IMR-90 (cell line): ENCODE measurements at regions not wholly inside any gene's neighbourhood (a gene's known extent, or its start where the extent isn't known, plus 50 kb on each side); places are given as distances from the start of the nearest gene placed in this dataset.

Experiments
- ATAC-seq: fragments of 200-7000 bp; cut with Tn5 transposase; 2 replicates; pipeline ENCODE4 v1.9.1; 2020; ENCODE audit warnings: low read depth, mild to moderate bottlenecking, moderate library complexity
- BruUV-seq: library from RNA; stranded (reverse); fragments of 400-500 nt; replicated peaks from 2 replicates; lab custom pipeline; 2021; lab: Mats Ljungman, UMichigan
- CTCF ChIA-PET: fragments of 300-600 bp; formaldehyde crosslinking; extraction: SDS; loops from one replicate; lab custom pipeline; 2021; ENCODE audit warnings: antibody characterized with exemption; lab: Yijun Ruan, JAX
- POLR2A ChIA-PET: fragments of 300-600 bp; sonication (Branson Sonifier 250); formaldehyde crosslinking; loops from one replicate; lab custom pipeline; 2022; ENCODE audit warnings: antibody characterized with exemption; ENCODE audit not compliant: unreplicated experiment; lab: Charles Lee
- DNase-seq: peaks from one replicate; pipeline ENCODE4 v3.0.0; 2013
- H2AFZ ChIP-seq: replicated peaks from 2 replicates; pipeline ENCODE3; 2013; ENCODE audit warnings: low read length, mild to moderate bottlenecking; ENCODE audit not compliant: poor library complexity
- H2AK5ac ChIP-seq: 2 replicates; pipeline ENCODE4 v1.6.1; 2013; ENCODE audit warnings: low read depth, low read length, inconsistent platforms
- H2AK9ac ChIP-seq: replicated peaks from 2 replicates; pipeline ENCODE3; 2013; ENCODE audit warnings: mild to moderate bottlenecking, low read depth, low read length, moderate library complexity; ENCODE audit not compliant: poor library complexity
- H2BK120ac ChIP-seq: 2 replicates; pipeline ENCODE4 v1.6.1; 2013; ENCODE audit warnings: low read depth, low read length, inconsistent platforms
- H2BK15ac ChIP-seq: 3 replicates; pipeline ENCODE4 v1.6.1; 2013; ENCODE audit warnings: low read depth, low read length, inconsistent platforms
- H2BK20ac ChIP-seq: 2 replicates; pipeline ENCODE4 v1.6.1; 2013; ENCODE audit warnings: low read depth, mild to moderate bottlenecking, inconsistent platforms, low read length, moderate library complexity
- H2BK5ac ChIP-seq: 2 replicates; pipeline ENCODE4 v1.6.1; 2013; ENCODE audit warnings: mild to moderate bottlenecking, low read depth, low read length, inconsistent platforms; ENCODE audit not compliant: poor library complexity, severe bottlenecking
- H3K14ac ChIP-seq: replicated peaks from 2 replicates; pipeline ENCODE4 v1.6.1; 2013; ENCODE audit warnings: low read depth, low read length, inconsistent platforms
- H3K18ac ChIP-seq: 2 replicates; pipeline ENCODE4 v1.6.1; 2013; ENCODE audit warnings: low read depth, low read length, control low read depth
- H3K23ac ChIP-seq: 2 replicates; pipeline ENCODE4 v1.6.1; 2013; ENCODE audit warnings: low read depth, low read length, inconsistent platforms
- H3K27ac ChIP-seq: 2 replicates; pipeline ENCODE4 v1.5.1; 2013; ENCODE audit warnings: mild to moderate bottlenecking, control low read depth, low read length; ENCODE audit not compliant: insufficient read depth
- H3K27me3 ChIP-seq: 2 replicates; pipeline ENCODE4 v1.6.1; 2013; ENCODE audit warnings: low read length; ENCODE audit not compliant: control insufficient read depth, insufficient read depth
- H3K36me3 ChIP-seq: 2 replicates; pipeline ENCODE4 v1.6.1; 2013; ENCODE audit warnings: low read length, mixed read lengths; ENCODE audit not compliant: control insufficient read depth, insufficient read depth
- H3K4ac ChIP-seq: 2 replicates; pipeline ENCODE4 v1.6.1; 2013; ENCODE audit warnings: low read depth, low read length, inconsistent platforms
- H3K4me1 ChIP-seq: 2 replicates; pipeline ENCODE4 v1.6.1; 2013; ENCODE audit warnings: low read length, mixed read lengths; ENCODE audit not compliant: control insufficient read depth, insufficient read depth
- H3K4me2 ChIP-seq: 2 replicates; pipeline ENCODE4 v1.6.1; 2013; ENCODE audit warnings: low read depth, mild to moderate bottlenecking, control low read depth, low read length, moderate library complexity
- H3K4me3 ChIP-seq: 2 replicates; pipeline ENCODE4 v1.5.1; 2013; ENCODE audit warnings: low read depth, mild to moderate bottlenecking, control low read depth, low read length, moderate library complexity; ENCODE audit not compliant: insufficient read depth
- H3K56ac ChIP-seq: 2 replicates; pipeline ENCODE4 v1.6.1; 2013; ENCODE audit warnings: low read length, inconsistent platforms; ENCODE audit not compliant: insufficient read depth; ENCODE audit errors: extremely low read depth
- H3K79me1 ChIP-seq, 2 experiments: 2 replicates each; pipeline ENCODE4 v1.6.1; 2013; ENCODE audit warnings: low read length in 2 of 2, inconsistent platforms in 1 of 2, low read depth in 1 of 2
- H3K9ac ChIP-seq: 2 replicates; pipeline ENCODE4 v1.6.1; 2013; ENCODE audit warnings: low read depth, low read length, control low read depth
- H3K9me1 ChIP-seq: 2 replicates; pipeline ENCODE4 v1.6.1; 2013; ENCODE audit warnings: low read length, inconsistent platforms; ENCODE audit not compliant: insufficient read depth
- H3K9me3 ChIP-seq: 2 replicates; pipeline ENCODE4 v1.6.1; 2013; ENCODE audit warnings: low read length; ENCODE audit not compliant: control insufficient read depth, insufficient read depth
- H4K20me1 ChIP-seq: 2 replicates; pipeline ENCODE4 v1.6.1; 2013; ENCODE audit warnings: low read length, inconsistent platforms; ENCODE audit not compliant: insufficient read depth
- H4K5ac ChIP-seq: 2 replicates; pipeline ENCODE4 v1.6.1; 2013; ENCODE audit warnings: mild to moderate bottlenecking, low read depth, low read length, control low read depth
- H4K8ac ChIP-seq, 2 experiments: 2 replicates each; pipeline ENCODE4 v1.6.1; 2013; ENCODE audit warnings: low read depth in 2 of 2, low read length in 2 of 2, control low read depth in 1 of 2, inconsistent platforms in 1 of 2
- H4K91ac ChIP-seq: 2 replicates; pipeline ENCODE4 v1.6.1; 2013; ENCODE audit warnings: low read depth, low read length, inconsistent platforms; ENCODE audit not compliant: insufficient read depth
- BHLHE40 ChIP-seq: fragments of 150-350 bp; IDR thresholded peaks from 2 replicates; pipeline ENCODE4 v1.6.1; 2016; ENCODE audit warnings: mild to moderate bottlenecking, low read depth, low read length
- CEBPB ChIP-seq: IDR thresholded peaks from 2 replicates; pipeline ENCODE4 v1.6.1; 2012; ENCODE audit warnings: low read depth, low read length, improper control_type of control experiment
- CHD1 ChIP-seq: IDR thresholded peaks from 2 replicates; pipeline ENCODE4 v1.6.1; 2012; ENCODE audit warnings: low read depth, low read length, improper control_type of control experiment
- CTCF ChIP-seq: conservative IDR thresholded peaks from 2 replicates; pipeline ENCODE4 v1.5.1; 2012; ENCODE audit warnings: mild to moderate bottlenecking, low read depth, low read length, improper control_type of control experiment
- ELK1 ChIP-seq: fragments of 150-350 bp; IDR thresholded peaks from 2 replicates; pipeline ENCODE4 v1.6.1; 2016; ENCODE audit warnings: low read depth, mild to moderate bottlenecking, low read length, moderate library complexity, borderline replicate concordance
- FOS ChIP-seq: fragments of 150-350 bp; IDR thresholded peaks from 2 replicates; pipeline ENCODE4 v1.6.1; 2016; ENCODE audit warnings: low read depth, low read length
- MAFK ChIP-seq: IDR thresholded peaks from 2 replicates; pipeline ENCODE4 v1.6.1; 2012; ENCODE audit warnings: low read depth, low read length, improper control_type of control experiment
- MAZ ChIP-seq: IDR thresholded peaks from 2 replicates; pipeline ENCODE4 v1.6.1; 2012; ENCODE audit warnings: low read depth, mild to moderate bottlenecking, low read length, improper control_type of control experiment, moderate library complexity, borderline replicate concordance
- MXI1 ChIP-seq: IDR thresholded peaks from 2 replicates; pipeline ENCODE4 v1.6.1; 2012; ENCODE audit warnings: low read depth, mild to moderate bottlenecking, low read length, moderate library complexity, borderline replicate concordance
- NFE2L2 ChIP-seq: fragments of 150-350 bp; IDR thresholded peaks from 2 replicates; pipeline ENCODE4 v1.6.1; 2016; ENCODE audit warnings: low read depth, mild to moderate bottlenecking, low read length
- POLR2A ChIP-seq: IDR thresholded peaks from 2 replicates; pipeline ENCODE4 v1.6.1; 2012; ENCODE audit warnings: mild to moderate bottlenecking, low read depth, low read length
- RAD21 ChIP-seq: IDR thresholded peaks from 2 replicates; pipeline ENCODE4 v1.6.1; 2012; ENCODE audit warnings: low read length, improper control_type of control experiment
- RCOR1 ChIP-seq: IDR thresholded peaks from 2 replicates; pipeline ENCODE4 v1.6.1; 2012; ENCODE audit warnings: mild to moderate bottlenecking, low read length, improper control_type of control experiment; ENCODE audit not compliant: insufficient replicate concordance
- RFX5 ChIP-seq: IDR thresholded peaks from 2 replicates; pipeline ENCODE4 v1.8.0; 2012; ENCODE audit warnings: low read depth, mild to moderate bottlenecking, low read length, moderate library complexity
- SMC3 ChIP-seq: fragments of 150-350 bp; IDR thresholded peaks from 2 replicates; pipeline ENCODE4 v1.6.1; 2016; ENCODE audit warnings: low read depth, mild to moderate bottlenecking, antibody characterized with exemption, low read length, moderate library complexity
- USF2 ChIP-seq: fragments of 150-350 bp; IDR thresholded peaks from 2 replicates; pipeline ENCODE4 v1.6.1; 2017; ENCODE audit warnings: mild to moderate bottlenecking, antibody characterized with exemption, low read length, low read depth
- WGBS, 2 experiments: methylation state at CpG; one replicate each; pipeline versions ENCODE4 v1.1.5 to v1.1.7; 2013; ENCODE audit warnings: missing lambda C conversion rate in 2 of 2; ENCODE audit not compliant: insufficient read length in 1 of 2; ENCODE audit errors: extremely low coverage in 2 of 2; 5-methylcytosine and 5-hydroxymethylcytosine counted together
- dilution Hi-C: fragments of 300-500 bp; cut with HindIII; formaldehyde crosslinking; loops from one replicate; pipeline ENCODE4 v1.14.3; 2018; ENCODE audit warnings: low sequenced_read_pairs; ENCODE audit not compliant: unreplicated experiment
- in situ Hi-C: fragments of 300-500 bp; cut with MboI; formaldehyde crosslinking; loops from 3 replicates; pipeline ENCODE4 v1.14.3; 2019; ENCODE audit warnings: low sequenced_read_pairs, inconsistent platforms, mixed read lengths
- intact Hi-C: fragments of 100-400 bp; cut with micrococcal nuclease; formaldehyde crosslinking; loops from 2 replicates; pipeline ENCODE4 v1.10.0; 2022

- 11% methylated on average over 1 of the region's 4 CpGs; no CpG with 5 or more reads in 1 of the 2 experiments for WGBS, 2 experiments
- peaks cover 9% of the 10 kb centered on the region; the same call in 1 of the 2 replicates for H3K9me3 ChIP-seq
- POLR2A ChIA-PET: no interaction called here
- no peak overlapping the region for H3K27ac ChIP-seq
- dilution Hi-C loops: no loop called here
- no peak overlapping the region for H2BK20ac ChIP-seq
- no peak overlapping the region for H4K8ac ChIP-seq
- H2AFZ ChIP-seq: no peak overlapping the region
- no peak overlapping the region for H2AK9ac ChIP-seq
- H3K36me3 ChIP-seq: no peaks in the 10 kb centered on the region
- H2BK120ac ChIP-seq: no peak overlapping the region
- CTCF ChIA-PET: no interaction called here
- TF ChIP-seq MAFK (no peak), SMC3 (no peak), RFX5 (no peak), RAD21 (no peak), MXI1 (no peak), CEBPB (no peak), FOS (no peak), NFE2L2 (no peak), USF2 (no peak), CTCF (no peak), ELK1 (no peak), BHLHE40 (no peak), RCOR1 (no peak), MAZ (no peak), CHD1 (no peak), POLR2A (no peak)
- no peak overlapping the region for H3K23ac ChIP-seq
- no peaks in the 10 kb centered on the region for H3K79me1 ChIP-seq
- no TSS peak for BruUV-seq
- no peak overlapping the region for H3K4ac ChIP-seq
- H3K56ac ChIP-seq: no peak overlapping the region
- no peak overlapping the region for H2AK5ac ChIP-seq
- no peaks in the 10 kb centered on the region for H3K9me1 ChIP-seq
- ATAC-seq (no peak), DNase-seq (no peak)
- no peak overlapping the region for H3K4me2 ChIP-seq
- H2BK15ac ChIP-seq: no peak overlapping the region
- H3K9ac ChIP-seq: no peak overlapping the region
- H3K4me3 ChIP-seq: no peak overlapping the region
- intact Hi-C loops: no loop called here
- H3K18ac ChIP-seq: no peak overlapping the region
- H3K14ac ChIP-seq: no peak overlapping the region
- no peaks in the 10 kb centered on the region for H4K20me1 ChIP-seq
- H4K91ac ChIP-seq: no peak overlapping the region
- in situ Hi-C loops: no loop called here
- H4K5ac ChIP-seq: no peak overlapping the region
- no peaks in the 10 kb centered on the region for H3K27me3 ChIP-seq
- no peak overlapping the region for H2BK5ac ChIP-seq
- H3K4me1 ChIP-seq: no peaks in the 10 kb centered on the region
Observed at GRCh38 chr18:37986665-37987064, 421.1 kb upstream of the CELF4 start.
